Epithelial cell of proximal tubule (primary cell): ENCODE measurements at regions not wholly inside any gene's neighbourhood (a gene's known extent, or its start where the extent isn't known, plus 50 kb on each side); places are given as distances from the start of the nearest gene placed in this dataset.

Source experiments
- DNase-seq: peaks from one replicate; pipeline ENCODE4 v3.0.0-alpha.2; 2011; ENCODE audit warnings: low read depth
- H3K4me3 ChIP-seq: 2 replicates; pipeline ENCODE4 v1.5.1; 2011; ENCODE audit warnings: low read depth, mild to moderate bottlenecking, low read length
- TF ChIP-seq, protein P1 (sequence below): conservative IDR thresholded peaks from 2 replicates; pipeline ENCODE4 v1.5.1; 2012; ENCODE audit warnings: low read depth, mild to moderate bottlenecking, low read length

DNA sequence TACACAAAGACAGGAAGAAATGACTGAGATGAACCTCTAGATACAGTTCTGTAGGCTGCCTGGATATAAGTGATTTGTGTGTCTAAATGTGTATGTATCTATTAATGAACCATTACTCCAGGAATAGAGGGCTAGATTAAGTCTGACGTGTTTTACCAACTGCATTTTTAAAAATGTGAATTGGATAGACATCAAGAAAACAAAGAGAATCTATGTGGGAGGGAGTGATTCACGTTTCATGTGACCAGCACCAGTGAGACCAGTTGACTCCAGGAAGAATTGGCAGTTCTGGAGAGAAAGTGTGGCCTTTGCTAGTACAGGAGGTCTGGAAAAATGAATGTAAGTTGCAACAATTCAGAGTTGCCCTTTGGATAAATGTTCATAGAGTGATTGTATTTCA, 53.4 kb upstream of the RGS21 start:
- no peak overlapping the region for H3K4me3 ChIP-seq
- DNase-seq = peak; percentile 12
- TF ChIP-seq, protein P1, sequence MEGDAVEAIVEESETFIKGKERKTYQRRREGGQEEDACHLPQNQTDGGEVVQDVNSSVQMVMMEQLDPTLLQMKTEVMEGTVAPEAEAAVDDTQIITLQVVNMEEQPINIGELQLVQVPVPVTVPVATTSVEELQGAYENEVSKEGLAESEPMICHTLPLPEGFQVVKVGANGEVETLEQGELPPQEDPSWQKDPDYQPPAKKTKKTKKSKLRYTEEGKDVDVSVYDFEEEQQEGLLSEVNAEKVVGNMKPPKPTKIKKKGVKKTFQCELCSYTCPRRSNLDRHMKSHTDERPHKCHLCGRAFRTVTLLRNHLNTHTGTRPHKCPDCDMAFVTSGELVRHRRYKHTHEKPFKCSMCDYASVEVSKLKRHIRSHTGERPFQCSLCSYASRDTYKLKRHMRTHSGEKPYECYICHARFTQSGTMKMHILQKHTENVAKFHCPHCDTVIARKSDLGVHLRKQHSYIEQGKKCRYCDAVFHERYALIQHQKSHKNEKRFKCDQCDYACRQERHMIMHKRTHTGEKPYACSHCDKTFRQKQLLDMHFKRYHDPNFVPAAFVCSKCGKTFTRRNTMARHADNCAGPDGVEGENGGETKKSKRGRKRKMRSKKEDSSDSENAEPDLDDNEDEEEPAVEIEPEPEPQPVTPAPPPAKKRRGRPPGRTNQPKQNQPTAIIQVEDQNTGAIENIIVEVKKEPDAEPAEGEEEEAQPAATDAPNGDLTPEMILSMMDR = no peak

DNA sequence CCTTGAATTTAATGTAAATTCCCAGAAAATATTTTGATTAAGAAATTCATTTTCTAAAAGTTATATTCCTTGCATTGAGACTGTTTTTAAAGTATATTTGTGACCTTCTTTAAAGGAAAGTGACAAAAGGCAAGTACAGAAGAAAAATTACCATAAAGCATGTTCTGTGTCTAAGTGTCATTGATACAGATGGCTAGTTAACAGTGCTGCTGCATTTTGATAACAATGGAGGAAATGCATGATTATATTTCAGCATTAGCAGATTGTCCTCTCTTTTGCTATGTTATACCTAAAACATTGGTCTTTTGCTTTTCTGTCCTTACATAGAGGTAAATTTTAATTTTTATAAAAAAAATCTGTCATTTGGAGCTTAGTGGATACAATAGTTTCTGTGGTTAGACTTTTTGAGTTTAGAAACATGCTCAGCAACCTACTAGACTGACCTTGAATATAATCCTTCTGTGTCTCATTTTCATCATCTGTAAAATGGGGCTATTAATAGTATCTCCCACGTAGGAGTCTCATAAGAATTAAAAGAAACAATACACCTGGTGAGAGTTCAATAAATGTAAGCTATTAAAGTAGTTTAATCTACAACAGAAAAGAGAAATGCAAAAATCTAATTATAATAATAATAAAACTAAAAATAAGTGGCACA, 51.1 kb upstream of the RGS21 start:
- TF ChIP-seq, protein P1 = no peak
- DNase-seq = no peak
- H3K4me3 ChIP-seq = no peak overlapping the region

DNA sequence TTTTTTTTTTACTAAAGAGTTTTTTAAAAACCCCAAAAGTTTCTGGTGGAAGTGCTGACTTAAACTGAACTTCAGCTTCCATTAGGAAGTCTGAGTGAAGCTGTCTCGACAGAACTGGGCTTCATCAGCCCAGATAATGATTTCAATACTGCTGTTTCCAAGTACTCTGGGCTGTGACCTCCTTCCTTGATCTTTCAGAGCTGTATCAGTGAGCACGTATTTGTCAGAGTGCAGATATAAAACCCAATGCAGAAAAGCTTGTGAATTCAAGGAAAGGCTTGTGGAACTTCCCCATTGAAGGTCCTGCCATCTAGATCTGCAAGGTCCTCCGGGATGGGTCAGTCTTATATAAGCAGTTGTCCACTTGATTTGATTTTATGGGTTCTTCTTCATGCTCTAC, 50.1 kb upstream of the RGS21 start:
- TF ChIP-seq, protein P1 = no peak
- no peak for DNase-seq
- no peak overlapping the region for H3K4me3 ChIP-seq
